Astrocyte (in vitro differentiated cells and primary cell): ENCODE measurements at regions not wholly inside any gene's neighbourhood (a gene's known extent, or its start where the extent isn't known, plus 50 kb on each side); places are given as distances from the start of the nearest gene placed in this dataset.

Experiments
- DNase-seq: peaks from one replicate; pipeline ENCODE4 v3.0.0-alpha.2; 2010; ENCODE audit warnings: low read depth
- FAIRE-seq: peaks from 2 replicates; lab custom pipeline; 2011; peaks lifted over from hg19 to GRCh38; lab: Jason Lieb, UNC
- H2AFZ ChIP-seq: 2 replicates; pipeline ENCODE4 v1.6.0; 2012; ENCODE audit warnings: low read depth, low read length, inconsistent platforms
- H3K27ac ChIP-seq: 2 replicates; pipeline ENCODE4 v1.5.1; 2011; ENCODE audit warnings: low read depth, low read length, inconsistent platforms
- H3K27me3 ChIP-seq: 2 replicates; pipeline ENCODE4 v1.6.0; 2011; ENCODE audit warnings: low read length, inconsistent platforms; ENCODE audit not compliant: insufficient read depth
- H3K36me3 ChIP-seq: 2 replicates; pipeline ENCODE4 v1.5.1; 2011; ENCODE audit warnings: low read length, inconsistent platforms; ENCODE audit not compliant: insufficient read depth
- H3K4me1 ChIP-seq: 2 replicates; pipeline ENCODE4 v1.5.1; 2011; ENCODE audit warnings: low read length, inconsistent platforms; ENCODE audit not compliant: insufficient read depth
- H3K4me2 ChIP-seq: 2 replicates; pipeline ENCODE4 v1.6.0; 2012; ENCODE audit warnings: low read length, inconsistent platforms
- H3K4me3 ChIP-seq: 2 replicates; pipeline ENCODE4 v1.5.1; 2011; ENCODE audit warnings: low read depth, mild to moderate bottlenecking, low read length, inconsistent platforms; ENCODE audit not compliant: insufficient read depth
- H3K79me2 ChIP-seq: 2 replicates; pipeline ENCODE4 v1.6.0; 2012; ENCODE audit warnings: mild to moderate bottlenecking, low read length, inconsistent platforms; ENCODE audit not compliant: insufficient read depth
- H3K9ac ChIP-seq: 2 replicates; pipeline ENCODE4 v1.6.0; 2012; ENCODE audit warnings: mild to moderate bottlenecking, low read length, inconsistent platforms
- H3K9me3 ChIP-seq: 2 replicates; pipeline ENCODE4 v1.5.1; 2012; ENCODE audit warnings: low read depth, mild to moderate bottlenecking, low read length, inconsistent platforms; ENCODE audit not compliant: insufficient read depth
- H4K20me1 ChIP-seq: 2 replicates; pipeline ENCODE4 v1.6.0; 2012; ENCODE audit warnings: low read length, inconsistent platforms; ENCODE audit not compliant: insufficient read depth
- H3K27ac Mint-ChIP-seq: one replicate; pipeline ENCODE4 v1.8.0; 2021; ENCODE audit warnings: mild to moderate bottlenecking, mixed read lengths; ENCODE audit not compliant: unreplicated experiment
- H3K27me3 Mint-ChIP-seq: one replicate; pipeline ENCODE4 v1.8.0; 2021; ENCODE audit warnings: low read depth, mixed read lengths; ENCODE audit not compliant: unreplicated experiment
- H3K36me3 Mint-ChIP-seq: one replicate; pipeline ENCODE4 v1.8.0; 2021; ENCODE audit warnings: low read depth, mixed read lengths; ENCODE audit not compliant: unreplicated experiment
- H3K4me1 Mint-ChIP-seq: one replicate; pipeline ENCODE4 v1.8.0; 2021; ENCODE audit warnings: low read depth, mixed read lengths; ENCODE audit not compliant: unreplicated experiment
- H3K4me3 Mint-ChIP-seq: one replicate; pipeline ENCODE4 v1.8.0; 2021; ENCODE audit warnings: mild to moderate bottlenecking, moderate library complexity, mixed read lengths; ENCODE audit not compliant: unreplicated experiment
- H3K9me3 Mint-ChIP-seq: one replicate; pipeline ENCODE4 v1.8.0; 2021; ENCODE audit warnings: mild to moderate bottlenecking, mixed read lengths; ENCODE audit not compliant: unreplicated experiment
- EZH2 ChIP-seq: IDR thresholded peaks from 2 replicates; pipeline ENCODE4 v1.6.1; 2012; ENCODE audit warnings: mild to moderate bottlenecking, low read length, inconsistent platforms; ENCODE audit not compliant: insufficient read depth
- TF ChIP-seq, protein P1 (sequence below): IDR thresholded peaks from 2 replicates; pipeline ENCODE4 v1.5.1; 2011; ENCODE audit warnings: low read depth, mild to moderate bottlenecking, inconsistent platforms, low read length, moderate library complexity; ENCODE audit not compliant: insufficient read depth

GRCh38 chr2:183463821-183464220 lies 339.6 kb downstream of the NUP35 start:
- no peak overlapping the region for H2AFZ ChIP-seq
- FAIRE-seq, result no peak
- Mint-ChIP-seq H3K27ac (no peak overlapping the region), H3K36me3 (no peaks in the 10 kb centered on the region), H3K27me3 (no peaks in the 10 kb centered on the region), H3K4me1 (no peaks in the 10 kb centered on the region), H3K9me3 (no peaks in the 10 kb centered on the region), H3K4me3 (no peak overlapping the region)
- H3K4me2 ChIP-seq, result no peak overlapping the region
- H4K20me1 ChIP-seq, result no peaks in the 10 kb centered on the region
- no peaks in the 10 kb centered on the region for H3K4me1 ChIP-seq
- H3K79me2 ChIP-seq, result no peaks in the 10 kb centered on the region
- H3K27ac ChIP-seq, result no peak overlapping the region
- no peak overlapping the region for H3K4me3 ChIP-seq
- no peaks in the 10 kb centered on the region for H3K27me3 ChIP-seq
- DNase-seq, result no peak
- H3K9ac ChIP-seq, result no peak overlapping the region
- H3K9me3 ChIP-seq, result no peaks in the 10 kb centered on the region
- H3K36me3 ChIP-seq, result no peaks in the 10 kb centered on the region
- TF ChIP-seq EZH2, result no peak
- TF ChIP-seq, protein P1, sequence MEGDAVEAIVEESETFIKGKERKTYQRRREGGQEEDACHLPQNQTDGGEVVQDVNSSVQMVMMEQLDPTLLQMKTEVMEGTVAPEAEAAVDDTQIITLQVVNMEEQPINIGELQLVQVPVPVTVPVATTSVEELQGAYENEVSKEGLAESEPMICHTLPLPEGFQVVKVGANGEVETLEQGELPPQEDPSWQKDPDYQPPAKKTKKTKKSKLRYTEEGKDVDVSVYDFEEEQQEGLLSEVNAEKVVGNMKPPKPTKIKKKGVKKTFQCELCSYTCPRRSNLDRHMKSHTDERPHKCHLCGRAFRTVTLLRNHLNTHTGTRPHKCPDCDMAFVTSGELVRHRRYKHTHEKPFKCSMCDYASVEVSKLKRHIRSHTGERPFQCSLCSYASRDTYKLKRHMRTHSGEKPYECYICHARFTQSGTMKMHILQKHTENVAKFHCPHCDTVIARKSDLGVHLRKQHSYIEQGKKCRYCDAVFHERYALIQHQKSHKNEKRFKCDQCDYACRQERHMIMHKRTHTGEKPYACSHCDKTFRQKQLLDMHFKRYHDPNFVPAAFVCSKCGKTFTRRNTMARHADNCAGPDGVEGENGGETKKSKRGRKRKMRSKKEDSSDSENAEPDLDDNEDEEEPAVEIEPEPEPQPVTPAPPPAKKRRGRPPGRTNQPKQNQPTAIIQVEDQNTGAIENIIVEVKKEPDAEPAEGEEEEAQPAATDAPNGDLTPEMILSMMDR, result no peak

DNA sequence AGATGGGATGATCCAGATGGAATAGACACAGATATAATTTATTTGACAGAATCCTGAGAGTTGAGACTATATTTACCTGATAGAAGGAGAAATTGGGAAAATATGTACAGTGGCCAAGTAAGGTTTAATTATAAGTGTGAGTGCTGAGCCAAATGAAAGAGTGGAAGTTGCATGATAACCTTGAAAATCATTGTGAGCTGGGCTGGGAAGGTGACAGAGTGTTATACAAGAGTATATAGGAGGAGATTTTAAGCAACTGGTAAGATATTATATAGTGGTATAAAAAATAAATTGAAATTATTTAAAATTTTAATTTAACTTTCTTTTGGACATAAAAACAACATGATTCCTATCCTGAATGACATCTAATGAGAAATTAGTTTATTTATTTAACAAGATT lies 340.8 kb downstream of the NUP35 start:
- no peak overlapping the region for H3K27ac ChIP-seq
- DNase-seq (no peak), FAIRE-seq (no peak)
- no peaks in the 10 kb centered on the region for H3K36me3 ChIP-seq
- no peak overlapping the region for H3K27ac Mint-ChIP-seq
- H3K4me1 Mint-ChIP-seq, result no peaks in the 10 kb centered on the region
- no peak overlapping the region for H3K4me3 ChIP-seq
- no peaks in the 10 kb centered on the region for H3K36me3 Mint-ChIP-seq
- no peaks in the 10 kb centered on the region for H3K9me3 Mint-ChIP-seq
- no peaks in the 10 kb centered on the region for H3K27me3 ChIP-seq
- H3K27me3 Mint-ChIP-seq, result no peaks in the 10 kb centered on the region
- no peak overlapping the region for H3K4me3 Mint-ChIP-seq
- no peaks in the 10 kb centered on the region for H3K4me1 ChIP-seq
- no peaks in the 10 kb centered on the region for H4K20me1 ChIP-seq
- TF ChIP-seq, protein P1, result no peak
- no peak for TF ChIP-seq EZH2
- H3K4me2 ChIP-seq, result no peak overlapping the region
- no peak overlapping the region for H3K9ac ChIP-seq
- no peaks in the 10 kb centered on the region for H3K9me3 ChIP-seq
- H3K79me2 ChIP-seq, result no peaks in the 10 kb centered on the region
- no peak overlapping the region for H2AFZ ChIP-seq

DNA sequence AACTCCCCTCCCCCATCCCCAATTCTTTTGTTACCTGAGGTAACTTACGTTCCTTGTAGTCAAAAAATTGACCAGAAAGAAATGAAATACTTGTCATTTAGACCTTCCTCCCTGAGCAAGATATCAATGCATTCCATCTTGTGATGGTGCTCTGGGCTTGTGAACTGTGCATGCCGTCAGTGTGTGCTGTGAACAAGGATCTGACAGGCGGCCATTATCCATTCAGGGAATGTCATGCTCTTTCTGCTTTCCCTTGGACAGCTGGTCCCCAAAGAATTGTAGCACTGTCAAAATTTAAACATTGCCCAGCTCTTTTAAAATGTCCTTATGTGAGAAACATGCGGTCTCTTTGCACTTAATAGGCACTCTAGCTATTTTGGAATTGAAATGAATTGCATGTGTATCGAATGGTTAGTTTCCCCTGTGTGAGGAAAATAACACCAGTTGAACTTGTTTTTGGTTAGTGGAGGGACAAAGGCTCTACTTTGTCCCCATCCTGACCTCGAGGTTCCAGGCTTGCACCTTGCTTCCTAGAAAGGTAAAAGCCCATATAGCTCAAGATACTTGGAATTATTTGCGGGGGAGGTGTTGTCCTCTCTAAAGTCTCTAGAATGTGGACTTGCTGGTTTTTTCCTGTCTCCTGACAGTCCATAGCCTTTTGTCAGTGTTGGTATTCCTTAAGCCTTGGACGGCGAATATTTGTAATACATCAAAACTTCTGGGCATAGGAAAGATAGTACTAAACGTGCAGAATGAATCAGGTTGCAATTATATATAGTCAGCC lies 350.9 kb downstream of the NUP35 start:
- H3K79me2 ChIP-seq, result no peaks in the 10 kb centered on the region
- no peak overlapping the region for H3K27ac ChIP-seq
- DNase-seq (no peak), FAIRE-seq (no peak)
- H3K4me3 Mint-ChIP-seq, result no peak overlapping the region
- no peaks in the 10 kb centered on the region for H3K36me3 Mint-ChIP-seq
- no peaks in the 10 kb centered on the region for H3K36me3 ChIP-seq
- no peak overlapping the region for H3K27ac Mint-ChIP-seq
- H3K4me2 ChIP-seq, result peak overlapping the region; percentile 25
- H3K4me3 ChIP-seq, result no peak overlapping the region
- no peaks in the 10 kb centered on the region for H3K4me1 ChIP-seq
- no peaks in the 10 kb centered on the region for H3K4me1 Mint-ChIP-seq
- no peak overlapping the region for H3K9ac ChIP-seq
- TF ChIP-seq EZH2, result no peak
- TF ChIP-seq, protein P1, result no peak
- no peaks in the 10 kb centered on the region for H4K20me1 ChIP-seq
- no peaks in the 10 kb centered on the region for H3K9me3 ChIP-seq
- no peaks in the 10 kb centered on the region for H3K27me3 ChIP-seq
- no peaks in the 10 kb centered on the region for H3K9me3 Mint-ChIP-seq
- H3K27me3 Mint-ChIP-seq, result no peaks in the 10 kb centered on the region
- H2AFZ ChIP-seq, result peak overlapping the region; percentile 37
